COLO668 (cell line): ENCODE measurements at regions not wholly inside any gene's neighbourhood (a gene's known extent, or its start where the extent isn't known, plus 50 kb on each side); places are given as distances from the start of the nearest gene placed in this dataset.

Experiments
- DNase-seq: peaks from one replicate; lab custom pipeline; 2025; ENCODE audit not compliant: unreplicated experiment; lab: John Stamatoyannopoulos, UW

DNA sequence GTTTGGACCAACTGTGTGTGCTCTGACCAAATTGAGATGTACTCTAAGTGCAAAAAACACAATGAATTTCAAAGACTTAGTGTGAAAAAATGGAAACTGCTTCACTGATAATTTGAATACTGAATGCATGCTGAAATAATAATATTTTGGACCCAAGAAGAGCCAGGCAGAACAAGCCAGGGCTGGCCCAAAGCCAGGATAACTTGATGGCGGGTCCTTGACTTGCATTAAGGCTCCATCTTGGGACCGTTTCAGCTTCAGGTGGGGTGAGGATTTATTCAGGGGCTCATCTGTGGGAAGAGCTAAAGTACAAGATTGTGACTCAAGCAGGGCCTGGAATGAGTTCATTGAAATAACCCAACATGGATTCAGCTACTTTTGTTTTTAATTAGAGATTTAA is 921.9 kb downstream of the QKI start:
- no peak for DNase-seq

DNA sequence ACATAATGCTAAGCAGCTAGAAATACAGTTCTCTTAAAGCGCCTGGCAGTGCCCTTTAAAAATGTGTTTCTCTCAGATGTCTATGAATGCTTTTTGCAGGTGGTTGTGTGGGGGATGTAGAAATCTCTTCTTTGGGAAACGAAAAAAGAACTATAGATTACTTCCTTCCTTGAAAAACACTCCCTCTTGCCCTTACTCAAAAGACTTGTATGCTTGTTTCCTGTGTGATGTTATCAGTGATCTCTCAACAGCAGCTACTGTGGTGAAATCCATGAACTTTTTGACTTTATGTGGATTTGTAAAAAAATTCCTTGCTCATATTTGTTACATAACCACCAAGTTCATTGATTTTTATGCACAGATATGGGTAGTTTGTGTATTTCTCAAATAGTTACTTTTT is 916.5 kb downstream of the QKI start:
- no peak for DNase-seq

DNA sequence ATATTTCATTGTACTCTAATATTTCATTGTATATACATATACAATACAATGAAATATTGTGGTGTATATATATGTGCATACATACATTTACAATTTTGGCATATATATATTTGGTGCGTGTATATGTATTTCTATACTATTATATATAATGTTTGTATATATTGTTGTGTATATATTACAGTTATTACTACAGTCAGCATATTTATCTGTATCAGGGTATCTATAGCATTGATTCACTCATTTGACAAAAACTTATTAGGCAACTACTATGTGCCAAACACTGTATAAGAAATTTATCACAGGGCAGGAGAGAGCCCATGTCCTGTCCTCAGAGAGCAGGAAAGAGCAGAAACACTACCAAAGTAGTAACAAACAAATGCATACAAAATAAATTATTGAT is 910.6 kb downstream of the QKI start:
- no peak for DNase-seq

DNA sequence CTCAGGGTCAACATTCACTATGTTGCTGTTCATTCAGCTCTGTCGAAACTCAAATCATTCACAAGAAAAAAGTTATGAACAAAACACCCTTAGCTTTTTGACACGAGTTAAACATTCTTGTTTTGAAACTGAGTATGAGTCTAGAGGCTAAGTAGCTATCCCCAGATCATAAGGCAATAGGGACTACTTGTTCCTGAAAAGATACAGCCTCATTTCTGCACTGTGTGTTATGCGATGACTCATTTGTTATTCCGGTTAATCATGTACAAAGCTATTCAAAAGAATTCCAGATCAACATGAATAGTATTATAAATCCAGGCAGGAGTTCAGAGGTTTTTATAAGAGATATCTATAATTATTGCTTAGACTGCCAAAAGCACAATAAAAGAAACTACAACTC is 908.0 kb downstream of the QKI start:
- DNase-seq = no peak

DNA sequence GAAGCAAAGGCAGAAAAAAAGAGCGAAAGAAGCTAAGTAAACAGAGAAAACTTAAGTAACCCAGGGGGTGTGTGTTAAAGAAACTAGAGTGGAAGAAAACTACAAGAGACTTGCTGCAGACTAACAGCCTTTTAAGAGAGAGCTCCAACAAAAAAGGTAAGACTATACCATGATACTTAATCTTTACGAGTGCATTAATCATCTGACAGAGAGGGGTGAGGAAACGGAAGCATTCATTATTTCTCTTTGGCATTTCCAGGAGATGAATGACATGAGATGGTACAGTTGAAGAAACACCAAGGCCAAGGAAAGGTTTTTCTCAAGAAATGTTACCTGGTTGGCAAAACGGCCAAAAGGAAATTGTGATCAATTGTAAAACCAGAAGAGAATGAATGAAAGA is 906.8 kb downstream of the QKI start:
- no peak for DNase-seq

DNA sequence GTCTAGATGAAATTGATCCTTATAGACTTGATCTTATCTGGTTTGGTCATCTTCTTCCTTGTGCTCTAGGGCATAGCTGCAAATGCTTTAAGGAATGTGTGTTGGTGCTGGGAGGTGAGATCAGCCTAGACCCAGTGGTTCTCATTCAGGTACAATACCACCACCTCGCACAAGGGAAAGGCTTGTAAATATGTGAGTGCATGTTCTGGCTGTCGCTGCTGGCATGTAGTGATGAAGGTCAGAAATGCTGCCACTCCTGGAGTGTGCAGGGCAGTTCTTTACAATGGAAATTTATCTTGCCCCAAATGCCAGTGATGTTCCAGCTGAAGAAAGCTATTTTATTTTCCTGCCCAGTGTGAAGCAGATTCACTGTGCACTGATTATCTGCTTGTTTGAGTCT is 900.9 kb downstream of the QKI start:
- DNase-seq = no peak

DNA sequence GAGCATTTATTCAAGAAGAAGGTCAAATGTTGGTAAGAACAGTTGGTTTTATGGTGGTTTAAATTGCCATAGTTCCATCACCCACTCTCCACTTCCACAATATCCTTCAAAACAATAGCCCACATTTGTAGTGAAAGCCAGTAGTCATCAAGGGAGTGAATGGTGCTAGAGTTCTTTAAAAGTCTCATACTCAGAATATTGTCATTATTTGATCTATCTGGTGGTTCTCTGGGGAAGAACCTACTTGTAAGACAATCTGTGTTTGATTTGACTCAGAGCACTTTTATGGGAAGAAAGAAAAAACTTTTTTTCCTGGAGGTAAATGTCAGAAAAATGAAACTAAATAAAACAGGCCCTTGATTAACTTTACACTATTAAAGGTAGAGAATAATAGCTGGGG is 893.8 kb downstream of the QKI start:
- no peak for DNase-seq

DNA sequence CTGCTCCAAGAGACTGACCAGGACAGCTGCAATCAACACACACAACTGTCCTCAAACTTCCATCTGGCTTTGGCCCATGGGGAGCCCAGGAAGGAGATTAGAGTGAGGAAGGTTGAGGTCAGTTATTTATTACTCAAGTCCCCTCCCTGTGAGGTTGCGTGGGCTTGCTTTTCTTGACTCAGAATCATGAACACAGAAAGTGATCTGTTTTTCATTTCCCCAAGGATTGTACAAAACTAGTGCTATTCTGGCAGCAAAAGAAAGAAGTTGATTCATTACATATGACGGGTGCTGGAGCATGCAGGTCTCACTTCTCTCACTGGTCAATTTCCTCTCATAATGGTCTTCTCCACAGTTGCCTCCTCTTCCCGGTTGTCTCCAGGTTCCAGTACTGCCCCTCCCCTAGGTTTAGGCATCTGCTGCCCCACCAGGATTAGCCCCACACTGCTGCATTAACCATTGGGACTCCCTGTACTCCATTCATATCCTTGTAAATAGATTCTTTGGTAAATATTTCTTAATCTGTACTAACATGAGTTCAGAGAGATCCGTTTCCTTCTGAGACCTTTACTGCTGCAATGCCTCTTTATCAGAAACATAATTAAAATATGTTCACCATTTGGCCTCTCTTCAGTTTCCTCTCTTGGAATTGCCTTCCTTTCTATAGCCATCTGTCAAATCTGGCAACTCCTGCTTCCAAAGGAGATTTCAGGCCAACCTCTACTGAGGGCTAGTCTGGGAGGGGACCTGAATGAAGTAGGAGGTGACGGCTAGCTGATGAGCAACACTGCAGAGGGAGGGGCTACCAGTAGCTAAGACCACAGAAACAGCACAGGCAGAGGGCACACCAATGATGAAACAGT is 888.8 kb downstream of the QKI start:
- DNase-seq = no peak

DNA sequence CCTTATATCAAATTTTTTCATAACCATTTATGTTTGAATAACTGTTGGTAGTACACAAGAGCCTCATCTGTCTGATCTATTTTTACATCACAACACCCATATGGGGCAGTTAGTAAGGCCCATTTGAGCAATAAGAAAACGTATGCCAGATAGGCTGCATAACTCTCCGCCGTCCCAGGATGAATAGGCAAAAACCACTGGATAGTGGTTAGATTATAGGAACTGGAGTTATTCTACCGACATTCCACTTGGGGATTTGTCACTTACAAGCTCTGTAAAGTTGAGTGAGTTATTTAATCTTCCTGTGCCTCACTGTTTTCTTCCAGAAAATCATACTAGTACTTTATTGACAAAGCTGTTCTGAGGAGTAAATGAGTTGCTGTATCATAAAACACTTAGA is 881.9 kb downstream of the QKI start:
- DNase-seq = no peak

DNA sequence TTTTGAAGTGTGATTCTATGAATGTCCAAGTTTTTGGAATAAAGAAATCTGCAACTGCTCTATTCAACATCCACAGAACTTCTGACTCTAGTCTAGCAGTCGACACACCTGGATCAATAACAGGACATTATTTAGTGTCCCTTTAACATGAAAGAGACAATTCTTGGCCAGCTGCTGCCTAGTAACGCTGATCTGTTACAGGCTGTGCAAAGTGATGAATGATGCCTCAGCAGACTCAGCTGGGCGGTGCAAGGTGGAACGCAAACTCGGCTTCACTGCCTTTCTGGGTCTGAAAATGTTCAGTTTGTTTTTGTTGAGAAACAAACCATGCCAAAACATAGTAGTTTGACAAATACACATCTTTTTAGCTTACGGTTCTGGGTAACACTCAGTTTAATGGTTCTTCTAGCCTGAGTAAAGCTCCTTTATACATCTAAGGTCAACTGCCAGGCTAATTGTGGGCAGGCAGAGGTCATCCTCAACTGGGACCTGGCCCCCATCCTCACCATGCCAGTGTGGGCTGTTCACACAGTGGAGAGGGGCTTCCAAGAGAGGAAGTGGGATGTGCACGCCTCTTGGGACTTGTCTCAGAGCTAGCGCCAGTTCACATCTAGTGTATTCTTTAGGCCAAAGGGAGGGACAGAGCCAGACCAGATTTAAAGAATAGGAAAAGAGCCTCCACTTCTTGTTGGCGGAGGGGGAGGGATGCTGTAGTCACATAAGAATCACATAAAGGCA is 879.7 kb downstream of the QKI start:
- no peak for DNase-seq

DNA sequence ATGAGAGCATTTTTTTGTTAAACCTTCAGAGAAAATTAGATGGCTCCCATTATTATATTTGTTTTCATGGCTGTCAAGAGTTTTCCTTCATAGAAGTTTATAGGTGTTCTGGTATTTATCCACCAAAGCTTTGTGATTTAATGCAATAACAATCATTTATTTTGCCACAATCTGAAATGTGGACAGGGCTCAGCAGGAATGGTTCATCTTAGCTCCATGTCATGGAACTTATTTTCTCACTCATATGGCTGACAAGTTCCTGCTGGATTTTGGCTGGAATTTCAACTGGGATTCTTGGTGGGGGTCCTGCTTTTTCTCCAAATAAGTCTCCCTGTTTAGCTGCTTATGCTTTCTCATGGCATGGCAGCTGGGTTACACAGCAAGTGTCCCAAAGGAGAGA is 876.7 kb downstream of the QKI start:
- DNase-seq = no peak

DNA sequence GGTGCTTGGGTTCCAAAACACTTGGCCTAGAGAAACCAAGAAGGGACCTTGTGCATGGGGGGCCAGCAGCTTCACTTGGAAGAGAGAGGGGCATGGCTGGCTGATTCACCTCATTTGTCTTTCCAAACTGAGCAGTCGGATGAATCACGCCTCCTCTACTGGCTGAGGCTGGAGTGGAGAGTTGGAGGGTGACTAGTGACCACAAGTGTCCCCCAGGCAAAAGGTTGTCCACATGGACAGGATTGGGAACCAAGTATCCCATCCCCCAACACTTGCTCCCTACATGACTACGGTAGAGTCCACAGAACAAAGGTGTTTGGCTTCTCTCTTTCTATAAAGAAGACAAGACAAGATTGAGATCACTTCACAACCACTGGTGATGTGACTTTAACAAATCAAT is 875.6 kb downstream of the QKI start:
- no peak for DNase-seq

DNA sequence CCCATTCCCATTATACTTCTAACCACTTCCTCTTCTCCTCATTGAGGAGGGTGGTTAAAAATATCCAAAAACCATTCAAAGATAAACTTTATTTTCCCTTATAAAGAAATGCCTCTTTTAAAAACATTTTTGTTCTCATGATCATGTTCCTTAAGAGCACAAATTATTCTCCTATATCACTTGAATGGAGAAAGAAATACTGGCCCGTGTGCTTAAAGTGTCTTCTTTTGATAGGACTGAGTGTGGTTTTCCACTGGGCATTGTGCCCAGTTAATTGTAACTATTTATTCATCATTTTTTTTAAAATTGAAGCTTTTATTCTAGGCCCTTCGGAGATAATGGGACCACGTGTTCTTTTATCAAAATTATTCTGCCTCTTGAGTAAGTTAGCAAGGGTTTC is 871.5 kb downstream of the QKI start:
- DNase-seq = no peak

DNA sequence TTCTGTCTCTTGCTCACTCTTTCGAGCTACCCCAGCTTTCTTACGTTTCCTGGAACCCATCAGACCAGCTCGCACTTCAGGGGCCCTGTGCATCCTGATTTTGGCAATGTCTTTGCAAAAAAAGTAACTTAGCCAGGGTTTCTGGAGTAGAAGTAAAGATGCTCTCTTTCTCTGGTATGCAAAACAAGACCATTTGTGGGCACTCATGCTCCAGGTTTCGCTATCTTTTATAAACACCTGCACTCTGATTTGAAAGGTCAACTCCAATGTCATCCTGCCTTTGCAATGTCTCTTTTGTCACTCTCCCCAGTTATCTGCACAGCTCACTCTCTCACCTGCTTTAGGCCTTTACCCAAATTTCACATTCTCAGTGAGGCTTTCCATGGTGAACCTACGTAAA is 869.1 kb downstream of the QKI start:
- DNase-seq = no peak

DNA sequence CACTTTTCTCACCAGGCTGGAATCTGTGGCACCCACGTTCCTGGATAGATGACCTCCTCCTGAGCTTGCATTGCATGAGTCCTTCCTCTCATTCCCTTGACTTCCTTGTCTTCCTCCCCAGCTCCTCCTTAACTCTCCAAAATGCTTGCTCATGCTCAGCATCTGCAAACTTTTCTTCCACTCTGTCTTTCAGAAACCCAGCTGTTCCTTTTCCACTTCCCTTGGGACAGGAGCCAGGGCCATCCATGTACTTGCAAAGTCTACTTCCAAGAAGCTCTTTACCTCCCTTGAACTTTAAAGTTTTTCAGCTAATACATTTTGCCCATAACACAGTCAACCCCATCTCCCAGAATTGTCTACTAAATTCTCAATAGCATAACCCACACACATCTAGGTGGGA is 861.7 kb downstream of the QKI start:
- DNase-seq = no peak

DNA sequence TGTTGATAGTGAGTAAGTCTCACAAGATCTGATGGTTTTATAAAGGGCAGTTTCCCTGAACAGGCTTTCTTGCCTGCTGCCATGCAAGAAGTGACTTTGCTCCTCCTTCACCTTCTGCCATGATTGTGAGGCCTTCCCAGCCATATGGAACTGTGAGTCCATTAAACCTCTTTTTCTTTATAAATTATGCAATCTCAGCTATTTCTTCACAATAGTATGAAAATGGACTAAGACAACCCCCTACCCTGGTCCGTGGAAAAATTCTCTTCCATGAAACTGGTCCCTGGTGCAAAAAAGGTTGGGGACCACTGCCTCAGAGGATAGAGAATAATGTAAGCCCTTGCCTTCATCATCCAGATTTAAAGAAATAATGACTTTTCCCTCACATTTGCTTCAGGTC is 861.3 kb downstream of the QKI start:
- no peak for DNase-seq

DNA sequence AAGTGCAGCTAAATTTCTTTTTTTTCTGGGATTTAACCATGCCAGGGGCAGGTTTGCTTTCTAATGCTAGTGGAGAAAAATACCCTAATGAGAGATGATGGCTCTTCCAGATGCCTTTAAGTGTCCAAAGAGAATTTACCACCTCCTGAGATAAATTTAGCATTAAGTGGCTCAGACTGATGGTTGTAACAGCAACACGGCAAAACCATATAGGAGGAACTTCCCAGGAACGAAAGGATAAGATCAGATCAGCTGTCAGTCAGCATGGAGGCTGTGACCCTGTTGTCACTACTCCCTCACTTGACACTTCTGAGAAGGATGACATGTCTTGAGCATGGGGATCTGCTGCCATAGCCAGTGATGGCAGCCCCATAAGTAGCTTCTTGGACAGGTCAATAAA is 860.0 kb downstream of the QKI start:
- no peak for DNase-seq

DNA sequence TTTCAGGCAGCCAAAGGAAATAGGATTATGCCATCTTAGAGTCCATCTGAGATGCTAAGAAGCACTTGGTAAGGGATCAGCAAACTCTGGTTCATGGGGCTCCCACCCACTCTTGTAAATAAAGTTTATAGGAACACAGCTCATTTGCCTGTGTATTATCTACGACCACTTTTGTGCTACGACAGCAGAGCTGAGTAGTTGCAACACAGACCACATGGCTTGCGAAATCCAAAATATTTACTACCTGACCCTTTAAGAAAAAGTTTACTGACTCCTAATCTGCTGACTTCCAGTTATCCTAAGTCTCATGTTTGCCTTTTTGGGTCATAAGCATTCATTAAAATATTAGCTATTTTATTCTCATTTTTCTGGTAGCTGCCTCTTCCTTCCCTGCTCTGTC is 859.0 kb downstream of the QKI start:
- no peak for DNase-seq

DNA sequence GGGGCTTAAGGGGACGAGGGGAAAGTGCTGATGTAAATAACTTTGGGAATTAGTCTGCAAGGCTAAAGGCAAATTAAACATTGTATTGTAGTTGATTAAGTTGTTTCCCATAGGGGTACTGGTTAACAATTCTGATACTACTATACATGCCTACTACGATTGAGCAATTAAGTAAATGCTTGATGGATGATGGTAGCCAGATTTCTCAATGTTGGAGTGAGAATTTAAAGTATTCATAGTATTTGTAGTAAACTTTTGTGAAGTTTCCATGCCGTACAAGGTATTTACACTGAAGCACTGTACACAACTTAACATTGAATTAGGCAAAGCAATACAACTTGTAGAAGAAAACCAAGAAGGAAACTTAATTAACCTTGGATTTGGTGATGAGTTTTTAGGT is 852.3 kb downstream of the QKI start:
- DNase-seq = no peak

DNA sequence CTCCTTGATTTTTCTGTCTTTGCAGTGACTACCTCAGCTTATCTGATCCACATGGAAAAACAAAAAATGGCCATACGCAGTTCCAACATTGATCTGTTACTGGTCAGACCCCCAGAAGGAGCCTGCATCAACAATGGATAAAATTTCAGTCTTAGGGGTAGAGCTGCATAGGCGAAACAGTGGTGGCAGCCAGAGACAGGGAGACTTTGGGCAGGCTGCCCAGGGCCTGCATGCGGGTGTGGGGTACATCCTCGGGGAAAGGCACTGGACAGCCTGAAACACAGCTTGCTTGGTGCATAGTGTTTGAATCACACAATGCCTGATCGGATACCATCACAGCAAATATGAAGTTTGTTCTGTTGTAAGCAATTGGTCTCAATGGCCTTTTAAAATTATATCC is 847.8 kb downstream of the QKI start:
- no peak for DNase-seq

DNA sequence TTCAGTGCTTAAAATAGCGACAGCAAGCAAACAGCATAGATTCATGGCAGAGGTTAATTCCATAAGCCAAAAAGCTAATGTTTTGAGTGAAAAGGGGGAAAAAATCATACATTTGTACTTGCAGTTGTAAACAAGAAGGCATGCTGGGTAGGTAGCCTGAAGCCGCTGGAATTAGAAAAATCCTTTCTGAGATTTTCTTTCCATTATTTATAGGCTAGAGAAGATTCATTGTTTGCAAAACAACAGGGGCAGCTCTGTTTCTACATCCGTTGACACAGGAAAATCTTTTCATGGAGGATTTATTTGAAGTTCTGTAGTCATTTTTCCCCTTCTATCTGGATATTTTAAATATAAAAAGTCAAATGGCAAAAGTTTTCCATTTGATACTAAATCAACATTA is 843.9 kb downstream of the QKI start:
- no peak for DNase-seq

DNA sequence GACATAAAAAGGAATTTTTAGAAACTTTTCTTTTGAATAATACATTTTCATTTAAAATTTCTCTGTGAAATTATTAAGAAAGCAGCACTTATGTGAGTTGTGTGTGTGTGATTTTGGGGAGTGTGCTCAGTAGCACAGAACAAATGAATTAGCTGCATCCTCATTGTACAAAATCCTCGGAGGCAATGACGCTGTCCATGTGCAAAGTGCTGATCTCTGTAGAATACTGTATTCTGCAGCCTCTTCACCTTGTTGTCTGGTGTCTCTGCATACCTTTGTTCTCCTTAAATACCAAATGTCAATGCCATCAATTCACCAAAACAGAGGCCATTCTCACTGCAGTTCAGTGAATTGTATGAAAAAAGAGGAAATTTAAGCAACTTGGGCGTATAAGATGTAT is 838.4 kb downstream of the QKI start:
- DNase-seq = no peak

DNA sequence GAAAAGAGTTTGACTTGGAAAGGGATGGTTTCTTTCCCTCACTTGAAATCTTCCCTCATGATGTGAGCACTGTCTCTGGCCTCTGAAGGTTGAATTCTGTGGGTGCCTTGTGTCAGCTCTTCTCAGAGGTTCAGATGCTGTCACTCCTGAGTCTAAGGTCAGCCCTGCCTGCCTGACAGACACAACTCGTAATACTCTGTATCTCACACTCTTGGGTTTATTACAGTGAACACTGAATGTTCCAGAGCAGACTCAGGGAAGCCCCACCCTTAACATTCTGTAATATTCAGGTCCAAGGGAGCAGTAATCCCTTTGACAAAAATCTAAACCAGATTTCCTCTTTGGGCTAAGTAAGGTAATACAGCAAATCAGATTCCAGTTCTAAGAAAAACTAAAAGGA is 837.8 kb downstream of the QKI start:
- DNase-seq = no peak
